ENCODE measurements at regions not wholly inside any gene's neighbourhood (a gene's known extent, or its start where the extent isn't known, plus 50 kb on each side); places are given as distances from the start of the nearest gene placed in this dataset.
"Not testable (repeated sequence)": the region's sequence is repeated elsewhere in the genome, so short reads cannot be mapped to it uniquely, and the experiment has no call there.

- no peak for DNase-seq
These were observed 189.5 kb downstream of the SIPA1L2 start for GRCh38 chr1:232440325-232441035.

- no peak for DNase-seq
These were observed 190.9 kb downstream of the SIPA1L2 start for GRCh38 chr1:232439011-232439410.

- DNase-seq, result no peak
These were observed 191.5 kb downstream of the SIPA1L2 start for GRCh38 chr1:232438476-232438875.

- no peak for DNase-seq
These were observed 192.4 kb downstream of the SIPA1L2 start for GRCh38 chr1:232437510-232437909.

GRCh38 chr1:232435729-232436128 lies 194.2 kb downstream of the SIPA1L2 start:
- DNase-seq, result no peak

GRCh38 chr1:232432313-232432712 lies 197.6 kb downstream of the SIPA1L2 start:
- no peak for DNase-seq

GRCh38 chr1:232431748-232432147 lies 198.2 kb downstream of the SIPA1L2 start:
- DNase-seq, result no peak

- DNase-seq, result no peak
These were observed 198.6 kb downstream of the SIPA1L2 start for GRCh38 chr1:232431326-232431725.

GRCh38 chr1:232430467-232430866 lies 199.5 kb downstream of the SIPA1L2 start:
- DNase-seq, result no peak

- no peak for DNase-seq
These were observed 201.0 kb downstream of the SIPA1L2 start for GRCh38 chr1:232428786-232429530.

GRCh38 chr1:232428036-232428645 lies 201.8 kb downstream of the SIPA1L2 start:
- no peak for DNase-seq

- DNase-seq, result no peak
These were observed 203.1 kb downstream of the SIPA1L2 start for GRCh38 chr1:232426801-232427200.

- no peak for DNase-seq
These were observed 204.5 kb downstream of the SIPA1L2 start for GRCh38 chr1:232425421-232425820.

- DNase-seq, result no peak
These were observed 206.3 kb downstream of the SIPA1L2 start for GRCh38 chr1:232423591-232423990.

- DNase-seq, result no peak
These were observed 207.0 kb downstream of the SIPA1L2 start for GRCh38 chr1:232422898-232423297.

- no peak for DNase-seq
These were observed 207.8 kb downstream of the SIPA1L2 start for GRCh38 chr1:232422098-232422497.

- no peak for DNase-seq
These were observed 208.7 kb downstream of the SIPA1L2 start for GRCh38 chr1:232421143-232421796.

GRCh38 chr1:232417636-232418248 lies 212.2 kb downstream of the SIPA1L2 start:
- no peak for DNase-seq

GRCh38 chr1:232416026-232416568 lies 213.8 kb downstream of the SIPA1L2 start:
- no peak for DNase-seq

GRCh38 chr1:232415481-232415880 lies 214.5 kb downstream of the SIPA1L2 start:
- not testable (repeated sequence) for DNase-seq

GRCh38 chr1:232414100-232414499 lies 215.8 kb downstream of the SIPA1L2 start:
- no peak for DNase-seq

GRCh38 chr1:232413674-232414073 lies 216.3 kb downstream of the SIPA1L2 start:
- DNase-seq, result no peak

GRCh38 chr1:232409584-232409983 lies 220.3 kb downstream of the SIPA1L2 start:
- DNase-seq, result no peak
